ENCODE measurements at regions not wholly inside any gene's neighbourhood (a gene's known extent, or its start where the extent isn't known, plus 50 kb on each side); places are given as distances from the start of the nearest gene placed in this dataset.

DNA sequence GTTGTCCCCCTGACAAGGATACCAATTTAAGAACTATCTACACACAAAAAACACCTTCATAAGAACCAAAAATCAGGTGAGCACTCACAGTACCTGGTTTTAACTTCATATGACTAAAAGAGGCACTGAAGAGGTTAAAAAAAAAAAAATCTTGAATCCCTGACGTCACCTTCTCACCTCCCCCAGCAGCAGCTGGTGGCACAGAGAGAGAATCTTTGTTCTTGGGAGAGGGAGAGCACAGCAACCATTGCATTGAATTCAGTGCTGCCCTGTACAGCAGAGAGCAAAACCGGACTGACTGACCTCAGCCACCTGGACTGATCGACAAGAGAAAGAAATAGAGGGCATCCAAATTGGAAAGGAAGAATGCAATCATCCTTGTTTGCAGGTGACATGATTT, 566.0 kb downstream of the TMX3 start:
- Histone ChIP-seq H3K4me1 (ENCODE audit: control insufficient read depth in 2 of 3, insufficient read depth in 2 of 3, low read depth in 1 of 3, low read length in 3 of 3) (no peaks in the 10 kb centered on the region), H3K4me3 (ENCODE audit: low read length in 3 of 3) (no peak overlapping the region), H3K9me3 (ENCODE audit: control insufficient read depth in 2 of 3, insufficient read depth in 1 of 3, low read length in 3 of 3) (no peaks in the 10 kb centered on the region), H3K36me3 (ENCODE audit: control insufficient read depth in 2 of 3, insufficient read depth in 3 of 3, low read length in 3 of 3) (no peaks in the 10 kb centered on the region), H3K27ac (ENCODE audit: low read depth in 2 of 2, low read length in 2 of 2) (no peak overlapping the region), H3K9ac (ENCODE audit: low read length in 3 of 3) (no peak overlapping the region), H3K27me3 (ENCODE audit: control insufficient read depth, insufficient read depth, low read length) (no peaks in the 10 kb centered on the region)
- FAIRE-seq, result no peak
- peak in 1 of 5 donors; percentile 0 for DNase-seq
- no peak for TF ChIP-seq CTCF (IDR thresholded peaks at IDR 0.05; ENCODE audit: borderline replicate concordance, extremely low read depth, insufficient read depth)
- intact Hi-C loops (cut with DNase I), result no loop called here

DNA sequence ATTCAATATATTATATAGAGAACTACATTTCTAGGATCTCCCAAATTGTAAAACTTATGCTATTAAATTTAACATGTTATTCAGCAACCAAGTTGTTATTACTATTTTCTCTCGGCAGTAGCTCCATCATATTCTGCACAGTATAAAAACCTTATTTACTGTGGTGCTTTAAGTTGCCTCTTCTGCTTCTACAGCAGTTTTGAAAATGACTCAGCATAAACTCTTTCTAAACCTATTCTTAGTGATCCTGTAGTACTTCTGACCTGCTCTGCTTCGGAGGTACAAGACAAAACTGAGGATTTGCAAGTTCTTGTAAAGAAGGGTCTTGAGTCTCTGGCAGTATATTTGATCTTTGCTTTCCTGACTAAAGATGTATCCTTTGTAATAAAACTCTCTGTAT, 567.2 kb downstream of the TMX3 start:
- no peaks in the 10 kb centered on the region for H3K9me3 ChIP-seq (ENCODE audit: control insufficient read depth in 2 of 3, insufficient read depth in 1 of 3, low read length in 3 of 3)
- no peaks in the 10 kb centered on the region for H3K36me3 ChIP-seq (ENCODE audit: control insufficient read depth in 2 of 3, insufficient read depth in 3 of 3, low read length in 3 of 3)
- no peak overlapping the region for H3K27ac ChIP-seq (ENCODE audit: low read depth in 2 of 2, low read length in 2 of 2)
- H3K27me3 ChIP-seq (ENCODE audit: control insufficient read depth, insufficient read depth, low read length), result no peaks in the 10 kb centered on the region
- no peak overlapping the region for H3K4me3 ChIP-seq (ENCODE audit: low read length in 3 of 3)
- FAIRE-seq, result no peak
- DNase-seq, result no peak
- H3K9ac ChIP-seq (ENCODE audit: low read length in 3 of 3), result no peak overlapping the region
- no peak for TF ChIP-seq CTCF (IDR thresholded peaks at IDR 0.05; ENCODE audit: borderline replicate concordance, extremely low read depth, insufficient read depth)
- no peaks in the 10 kb centered on the region for H3K4me1 ChIP-seq (ENCODE audit: control insufficient read depth in 2 of 3, insufficient read depth in 2 of 3, low read depth in 1 of 3, low read length in 3 of 3)
- intact Hi-C loops (cut with DNase I), result no loop called here

DNA sequence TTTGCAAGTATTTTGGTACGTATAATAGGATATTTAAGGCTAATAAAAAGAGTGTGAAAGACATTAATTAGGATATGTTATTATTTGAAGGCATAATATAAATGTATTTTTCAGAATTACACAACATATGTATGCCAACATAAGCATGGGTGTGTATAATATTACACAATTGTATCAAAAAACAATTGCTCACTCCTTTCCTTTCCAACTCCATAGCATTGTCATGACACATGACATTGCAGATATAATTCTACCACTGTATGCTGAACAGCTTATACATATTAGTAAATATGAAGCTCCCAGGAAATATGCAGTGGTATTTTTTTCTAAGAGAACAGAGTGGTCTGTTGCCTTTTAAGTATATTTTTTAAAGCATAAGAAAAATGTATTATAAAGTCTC, 593.1 kb downstream of the TMX3 start:
- Histone ChIP-seq H3K9ac (ENCODE audit: low read length in 3 of 3) (no peak overlapping the region), H3K9me3 (ENCODE audit: control insufficient read depth in 2 of 3, insufficient read depth in 1 of 3, low read length in 3 of 3) (no peaks in the 10 kb centered on the region), H3K4me1 (ENCODE audit: control insufficient read depth in 2 of 3, insufficient read depth in 2 of 3, low read depth in 1 of 3, low read length in 3 of 3) (no peaks in the 10 kb centered on the region), H3K27ac (ENCODE audit: low read depth in 2 of 2, low read length in 2 of 2) (no peak overlapping the region), H3K27me3 (ENCODE audit: control insufficient read depth, insufficient read depth, low read length) (no peaks in the 10 kb centered on the region), H3K4me3 (ENCODE audit: low read length in 3 of 3) (no peak overlapping the region), H3K36me3 (ENCODE audit: control insufficient read depth in 2 of 3, insufficient read depth in 3 of 3, low read length in 3 of 3) (no peaks in the 10 kb centered on the region)
- TF ChIP-seq CTCF (IDR thresholded peaks at IDR 0.05; ENCODE audit: borderline replicate concordance, extremely low read depth, insufficient read depth), result no peak
- intact Hi-C loops (cut with DNase I), result no loop called here
- DNase-seq, result no peak
- FAIRE-seq, result no peak

- TF ChIP-seq CTCF (IDR thresholded peaks at IDR 0.05; ENCODE audit: borderline replicate concordance, extremely low read depth, insufficient read depth), result no peak
- H3K27me3 ChIP-seq (ENCODE audit: control insufficient read depth, insufficient read depth, low read length), result no peaks in the 10 kb centered on the region
- intact Hi-C loops (cut with DNase I), result no loop called here
- FAIRE-seq, result no peak
- peak in 1 of 5 donors; percentile 8 for DNase-seq
- no peaks in the 10 kb centered on the region for H3K36me3 ChIP-seq (ENCODE audit: control insufficient read depth in 2 of 3, insufficient read depth in 3 of 3, low read length in 3 of 3)
- no peak overlapping the region for H3K27ac ChIP-seq (ENCODE audit: low read depth in 2 of 2, low read length in 2 of 2)
- no peak overlapping the region for H3K4me3 ChIP-seq (ENCODE audit: low read length in 3 of 3)
- no peaks in the 10 kb centered on the region for H3K9me3 ChIP-seq (ENCODE audit: control insufficient read depth in 2 of 3, insufficient read depth in 1 of 3, low read length in 3 of 3)
- H3K9ac ChIP-seq (ENCODE audit: low read length in 3 of 3), result no peak overlapping the region
- H3K4me1 ChIP-seq (ENCODE audit: control insufficient read depth in 2 of 3, insufficient read depth in 2 of 3, low read depth in 1 of 3, low read length in 3 of 3), result no peaks in the 10 kb centered on the region
These were observed 593.6 kb downstream of the TMX3 start for GRCh38 chr18:68121308-68121707.
